ENCODE measurements at regions not wholly inside any gene's neighbourhood (a gene's known extent, or its start where the extent isn't known, plus 50 kb on each side); places are given as distances from the start of the nearest gene placed in this dataset.

DNA sequence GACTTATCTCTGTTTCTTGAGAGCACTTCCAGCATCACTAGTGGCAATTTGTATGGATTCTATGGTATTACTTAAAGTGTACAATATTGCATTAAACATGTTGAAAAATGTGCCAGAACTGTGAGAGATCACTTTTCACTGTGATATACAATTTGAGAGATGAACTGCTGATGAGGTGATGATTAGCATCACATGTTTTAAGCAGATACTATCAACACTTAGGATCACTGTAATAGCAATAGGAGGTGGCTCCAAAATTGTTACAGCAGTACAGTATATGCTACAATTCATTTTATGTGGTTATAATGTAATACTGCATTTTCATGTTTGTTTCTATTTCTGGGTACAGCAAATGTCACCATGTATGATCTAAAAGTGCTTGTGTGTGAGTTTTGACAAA, 570.0 kb downstream of the PTPRC start:
- in situ Hi-C loops (cut with HindIII; ENCODE audit: low sequenced_read_pairs), result no loop called here

DNA sequence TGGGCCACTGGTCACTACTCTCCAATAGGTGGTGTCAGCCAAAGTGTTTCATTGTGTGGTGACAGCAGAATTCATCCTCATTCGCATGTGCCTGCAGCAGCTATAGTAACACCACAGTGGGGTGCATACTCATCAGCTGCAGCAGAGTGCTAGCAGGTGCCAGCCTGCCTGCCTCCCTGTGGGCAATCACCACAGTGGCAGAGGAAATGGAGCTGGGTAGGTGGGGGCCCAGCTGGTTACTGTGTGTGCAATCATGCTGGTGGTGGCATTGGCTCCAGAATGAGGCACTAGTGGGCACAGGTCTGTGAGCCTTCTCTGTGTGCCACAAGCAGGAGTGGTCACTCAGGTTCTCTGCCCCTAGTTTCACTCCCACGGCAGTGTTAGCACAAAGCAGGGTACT, 579.2 kb downstream of the PTPRC start:
- H3K4me3 ChIP-seq (ENCODE audit: low read depth, low read length), result no peak overlapping the region
- in situ Hi-C loops (cut with HindIII; ENCODE audit: low sequenced_read_pairs), result no loop called here
- no peak for TF ChIP-seq CTCF (IDR thresholded peaks at IDR 0.05; ENCODE audit: low read depth, low read length)
- DNase-seq (ENCODE audit: low read depth, low spot score), result no peak

More for the DNA sequence above, 570.0 kb downstream of the PTPRC start:
- no peak overlapping the region for H3K4me3 ChIP-seq (ENCODE audit: low read depth, low read length)
- no peak for DNase-seq (ENCODE audit: low read depth, low spot score)
- no peak for TF ChIP-seq CTCF (IDR thresholded peaks at IDR 0.05; ENCODE audit: low read depth, low read length)

GRCh38 chr1:199218533-199218932, 579.7 kb downstream of the PTPRC start:
- no peak for TF ChIP-seq CTCF (IDR thresholded peaks at IDR 0.05; ENCODE audit: low read depth, low read length)
- DNase-seq (ENCODE audit: low read depth, low spot score), result no peak
- in situ Hi-C loops (cut with HindIII; ENCODE audit: low sequenced_read_pairs), result no loop called here
- H3K4me3 ChIP-seq (ENCODE audit: low read depth, low read length), result no peak overlapping the region

GRCh38 chr1:199220031-199220430, 581.2 kb downstream of the PTPRC start:
- in situ Hi-C loops (cut with HindIII; ENCODE audit: low sequenced_read_pairs), result no loop called here
- no peak for DNase-seq (ENCODE audit: low read depth, low spot score)
- no peak for TF ChIP-seq CTCF (IDR thresholded peaks at IDR 0.05; ENCODE audit: low read depth, low read length)
- H3K4me3 ChIP-seq (ENCODE audit: low read depth, low read length), result no peak overlapping the region

DNA sequence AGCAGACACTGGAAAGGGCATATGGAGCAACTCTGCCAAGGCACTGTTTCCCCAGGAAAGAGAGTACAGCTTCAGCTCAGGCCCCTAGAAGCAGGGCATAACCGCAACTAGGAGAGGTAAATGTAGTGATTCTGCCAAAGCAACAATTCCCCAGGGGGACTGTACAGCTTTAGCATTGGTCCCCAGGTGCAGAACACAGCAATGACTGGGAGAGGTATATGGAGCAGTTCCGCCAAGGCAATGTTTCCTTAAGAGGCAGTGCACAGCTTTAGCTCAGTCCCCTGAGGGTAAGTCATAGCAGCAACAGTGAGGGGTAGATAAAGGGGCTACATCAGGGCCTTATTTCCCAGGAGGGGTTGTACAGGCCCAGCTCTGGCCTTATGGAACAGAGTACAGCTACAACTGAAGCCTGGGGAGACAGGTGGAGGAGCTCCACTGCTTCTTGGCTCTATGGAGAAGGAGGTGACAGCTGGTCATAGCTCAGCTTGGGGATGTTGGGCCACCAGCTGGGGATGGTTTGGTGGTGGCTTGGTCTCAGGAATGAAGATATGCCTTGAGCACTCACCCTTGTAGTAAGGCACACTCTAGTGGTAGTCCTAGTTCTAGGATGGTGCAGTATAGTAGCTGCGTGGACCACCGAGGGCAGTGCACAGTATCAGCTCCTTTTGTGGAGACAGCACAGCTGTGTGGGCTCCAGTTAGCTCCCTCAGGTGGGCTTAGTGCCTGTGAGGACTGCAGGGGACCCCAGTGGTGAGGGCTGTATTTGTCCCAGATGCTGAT, 582.7 kb downstream of the PTPRC start:
- H3K4me3 ChIP-seq (ENCODE audit: low read depth, low read length), result no peak overlapping the region
- DNase-seq (ENCODE audit: low read depth, low spot score), result no peak
- in situ Hi-C loops (cut with HindIII; ENCODE audit: low sequenced_read_pairs), result no loop called here
- TF ChIP-seq CTCF (IDR thresholded peaks at IDR 0.05; ENCODE audit: low read depth, low read length), result no peak

DNA sequence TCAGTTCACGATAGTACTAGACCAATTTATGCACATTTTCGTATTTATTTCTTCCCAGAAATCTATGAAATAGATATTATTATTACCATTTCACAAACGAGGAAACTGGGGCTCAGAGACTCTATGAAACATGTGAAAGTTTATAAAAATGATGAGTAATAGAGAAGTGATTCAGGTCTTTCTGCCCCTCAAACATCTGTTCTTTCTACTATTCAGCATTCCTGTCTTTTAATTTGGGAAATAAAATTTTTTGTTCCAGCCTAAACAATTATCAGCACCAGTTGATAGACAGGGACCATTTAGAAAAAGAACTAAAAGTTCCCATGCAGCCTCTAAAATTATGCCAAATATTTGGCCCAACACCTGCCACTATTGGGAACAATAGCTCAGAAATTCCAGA, 585.1 kb downstream of the PTPRC start:
- no peak overlapping the region for H3K4me3 ChIP-seq (ENCODE audit: low read depth, low read length)
- in situ Hi-C loops (cut with HindIII; ENCODE audit: low sequenced_read_pairs), result no loop called here
- DNase-seq (ENCODE audit: low read depth, low spot score), result no peak
- TF ChIP-seq CTCF (IDR thresholded peaks at IDR 0.05; ENCODE audit: low read depth, low read length), result no peak
